ENCODE measurements at regions not wholly inside any gene's neighbourhood (a gene's known extent, or its start where the extent isn't known, plus 50 kb on each side); places are given as distances from the start of the nearest gene placed in this dataset.

DNA sequence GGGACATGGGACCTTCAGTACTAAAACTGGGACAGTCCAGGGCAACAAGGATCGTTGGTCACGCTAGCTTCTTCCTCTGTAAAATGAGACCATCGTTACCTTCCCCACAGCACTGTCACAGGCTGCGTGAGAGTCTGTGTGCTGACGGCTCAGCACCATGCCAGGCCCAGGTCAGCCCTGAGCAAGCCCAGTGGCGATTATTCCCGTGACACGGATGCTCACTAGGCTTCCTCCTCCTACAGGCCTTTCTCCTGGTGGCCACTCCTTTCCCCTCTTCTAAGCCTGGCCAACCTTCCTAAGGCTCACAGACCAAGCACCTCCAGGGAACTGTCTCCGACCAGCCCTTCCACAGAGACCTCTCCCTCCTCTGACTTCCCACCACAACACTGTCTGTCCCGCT is 69.3 kb upstream of the RUNX3 start:
- DNase-seq, result no peak

GRCh38 chr1:24998563-24999245 is 68.6 kb upstream of the RUNX3 start:
- no peak for DNase-seq

GRCh38 chr1:24996983-24997893 is 67.2 kb upstream of the RUNX3 start:
- DNase-seq, result no peak

GRCh38 chr1:24996456-24996855 is 66.4 kb upstream of the RUNX3 start:
- no peak for DNase-seq

DNA sequence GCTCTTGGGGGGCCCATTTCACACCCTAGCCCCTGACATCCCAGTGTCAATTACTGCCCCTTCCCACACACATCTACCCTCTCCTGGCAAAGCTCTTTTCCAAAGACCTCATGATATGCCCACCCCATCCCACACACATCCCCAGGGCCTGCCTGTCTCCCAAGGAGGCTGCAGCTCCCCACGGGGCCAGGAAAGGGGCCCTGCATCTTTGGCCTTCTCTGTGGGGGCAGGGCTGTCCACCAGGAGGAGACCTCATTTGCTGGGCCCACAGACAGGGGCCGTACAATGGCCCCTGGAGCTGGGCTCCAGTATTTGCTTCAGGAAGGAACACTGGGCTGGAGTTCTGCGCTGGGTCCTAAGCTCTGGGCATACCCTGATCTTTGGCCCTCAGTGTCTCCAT is 65.6 kb upstream of the RUNX3 start:
- DNase-seq, result no peak

GRCh38 chr1:24995140-24995539 is 65.1 kb upstream of the RUNX3 start:
- no peak for DNase-seq

DNA sequence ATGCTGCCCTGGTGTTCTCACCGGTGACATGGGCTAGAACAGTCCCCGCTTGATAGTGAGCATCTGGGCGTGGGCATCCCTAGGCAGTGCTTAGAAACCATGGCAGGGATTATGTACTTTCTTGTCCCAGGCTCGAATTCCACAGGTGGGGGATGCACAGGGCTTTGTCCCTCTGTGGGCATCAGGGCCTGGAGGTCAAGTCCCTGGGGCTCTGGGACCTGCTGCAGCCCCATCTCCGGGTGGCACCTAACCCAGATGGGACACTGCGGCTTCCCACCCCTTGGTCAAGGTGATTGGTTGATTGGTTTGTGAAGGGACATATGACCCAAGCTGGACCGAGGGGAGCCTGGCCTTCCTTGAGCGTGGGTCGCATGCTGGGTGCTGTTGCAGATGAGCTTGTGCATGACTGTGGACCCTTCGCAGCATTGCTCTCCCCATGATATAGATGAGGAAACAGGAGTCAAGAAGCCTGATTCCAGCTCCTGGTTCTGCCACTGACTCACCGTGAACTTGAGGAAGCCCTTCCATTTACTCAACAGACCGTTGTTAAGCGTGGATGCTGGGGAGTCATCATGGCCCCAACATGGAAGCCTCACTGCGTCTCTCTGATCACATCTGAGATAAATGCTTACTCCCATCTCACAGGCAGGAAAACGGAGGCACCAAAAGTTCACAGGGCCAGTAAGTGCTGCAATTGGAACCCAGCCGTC is 64.0 kb upstream of the RUNX3 start:
- no peak for DNase-seq

DNA sequence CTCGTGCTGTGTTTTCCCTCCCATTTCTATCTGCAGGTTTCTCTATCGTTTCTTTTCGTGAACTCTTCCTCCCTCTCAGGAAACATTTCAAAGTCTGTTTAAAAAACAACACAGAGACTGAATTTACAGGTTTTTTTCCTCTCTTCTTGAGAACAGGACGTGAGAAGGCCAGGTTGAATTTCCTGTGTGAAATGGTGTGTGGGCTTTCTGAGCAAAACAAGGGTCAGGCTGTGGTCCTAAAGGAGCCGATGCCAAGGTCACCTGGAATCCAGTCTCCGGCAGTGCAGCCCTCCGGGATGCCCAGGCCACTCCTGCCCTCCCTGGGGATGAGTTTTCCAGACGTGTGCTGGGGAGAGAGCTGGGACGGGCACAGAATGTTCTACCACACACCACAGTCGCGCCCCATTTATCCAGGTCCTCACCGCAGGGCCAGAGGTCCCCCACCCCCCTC is 62.7 kb upstream of the RUNX3 start:
- no peak for DNase-seq

DNA sequence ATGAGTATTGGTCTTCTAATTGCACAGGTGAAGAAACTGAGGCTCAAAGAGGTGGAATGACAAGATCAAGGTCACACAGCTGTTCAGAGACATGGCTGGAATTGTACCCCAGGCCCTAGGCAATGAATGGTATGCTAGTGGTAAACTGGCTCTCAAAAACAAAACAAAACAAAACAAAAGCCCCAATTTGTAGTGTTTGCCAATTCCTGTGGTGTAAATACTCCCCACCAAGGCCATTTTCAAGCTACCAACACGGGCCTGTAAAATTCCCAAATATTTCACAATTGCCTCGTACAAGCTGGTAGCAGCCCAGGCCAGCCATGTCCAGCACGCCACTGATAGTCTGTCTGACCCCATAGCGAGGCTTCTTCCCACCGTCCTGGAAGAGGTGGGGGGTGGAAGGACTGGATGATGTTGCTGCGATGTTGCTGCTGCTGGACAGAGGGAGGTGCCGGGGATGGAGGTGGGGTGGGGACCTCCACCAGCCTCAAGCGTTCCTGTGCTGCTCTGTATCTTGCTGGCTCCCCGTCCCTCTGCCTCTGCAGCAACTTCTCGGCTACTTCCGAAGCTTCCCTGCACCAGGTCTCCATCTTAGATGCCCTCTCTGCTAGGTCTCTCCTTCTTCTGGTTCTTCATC is 62.2 kb upstream of the RUNX3 start:
- no peak for DNase-seq

GRCh38 chr1:24991697-24992096 is 61.6 kb upstream of the RUNX3 start:
- DNase-seq, result no peak

GRCh38 chr1:24990779-24991641 is 60.9 kb upstream of the RUNX3 start:
- DNase-seq, result no peak

GRCh38 chr1:24990136-24990535 is 60.1 kb upstream of the RUNX3 start:
- DNase-seq, result no peak

DNA sequence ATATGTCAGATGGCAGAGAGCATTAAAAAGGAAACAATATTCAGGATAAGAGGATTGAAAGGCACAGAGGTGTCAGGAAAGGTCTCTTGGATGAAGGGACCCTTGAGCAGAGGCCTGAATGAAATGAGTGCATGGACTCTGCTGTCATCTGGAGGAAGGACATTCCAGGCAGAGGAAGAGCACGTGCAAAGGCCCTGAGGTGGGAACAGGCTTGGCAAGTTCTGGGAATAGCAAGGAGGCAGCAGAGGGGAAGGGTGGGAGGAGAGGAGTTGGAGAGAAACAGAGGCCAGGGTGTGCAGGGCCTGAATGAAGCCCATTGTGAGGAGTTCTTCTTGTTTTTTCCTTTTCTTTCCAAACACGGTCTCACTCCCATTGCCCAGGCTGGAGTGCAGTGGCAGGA is 59.0 kb upstream of the RUNX3 start:
- DNase-seq, result no peak

- DNase-seq, result no peak
These were observed 58.5 kb upstream of the RUNX3 start for GRCh38 chr1:24988558-24988912.

- no peak for DNase-seq
These were observed 57.9 kb upstream of the RUNX3 start for GRCh38 chr1:24987875-24988557.

- no peak for DNase-seq
These were observed 57.3 kb upstream of the RUNX3 start for GRCh38 chr1:24987424-24987823.

DNA sequence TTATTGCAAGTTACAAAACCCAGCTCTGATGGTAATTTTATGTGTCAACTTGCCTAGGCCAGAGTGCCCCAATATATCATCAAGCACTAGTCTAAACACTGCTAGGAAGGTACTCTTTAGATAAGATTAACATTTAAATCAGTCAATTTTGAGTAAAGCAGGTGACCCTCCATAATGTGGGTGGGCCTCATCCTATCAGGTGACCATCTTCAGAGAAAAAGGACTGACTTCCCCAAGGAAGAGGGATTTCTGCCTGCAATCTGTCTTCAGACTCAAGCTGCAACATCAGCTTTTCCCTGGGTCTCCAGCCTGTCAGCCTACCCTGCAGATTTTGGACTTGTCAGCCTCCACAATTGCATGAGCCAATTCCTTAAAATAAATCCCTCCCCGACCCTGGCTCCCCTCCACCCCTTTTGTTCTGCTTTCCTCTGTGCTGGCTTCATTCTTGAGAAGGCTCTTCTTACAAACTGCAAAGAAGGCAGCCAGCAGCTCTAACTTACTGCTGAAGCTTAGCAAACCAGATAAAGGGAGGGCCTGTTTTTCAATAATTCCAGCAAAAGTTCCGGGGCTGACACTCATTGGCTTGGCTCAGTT is 56.4 kb upstream of the RUNX3 start:
- no peak for DNase-seq

DNA sequence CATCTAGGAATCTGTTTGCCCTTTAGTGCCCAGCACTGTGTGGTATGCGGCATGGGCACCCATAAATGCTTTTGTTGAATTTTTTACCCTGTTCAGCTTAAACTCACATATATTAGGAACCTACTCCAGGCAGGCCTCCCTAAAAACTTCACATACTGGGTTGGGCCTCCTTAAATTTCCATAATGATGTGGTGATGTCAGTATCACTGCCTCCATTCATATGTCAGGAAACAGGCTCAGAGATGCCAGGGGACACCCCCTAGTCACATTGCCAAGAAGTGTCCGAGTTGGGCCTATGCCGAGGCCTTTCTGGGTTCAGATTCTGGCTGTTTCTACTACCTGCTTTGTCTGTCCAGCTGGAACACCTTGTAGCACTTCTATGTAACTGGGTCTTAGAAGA is 55.7 kb upstream of the RUNX3 start:
- no peak for DNase-seq

DNA sequence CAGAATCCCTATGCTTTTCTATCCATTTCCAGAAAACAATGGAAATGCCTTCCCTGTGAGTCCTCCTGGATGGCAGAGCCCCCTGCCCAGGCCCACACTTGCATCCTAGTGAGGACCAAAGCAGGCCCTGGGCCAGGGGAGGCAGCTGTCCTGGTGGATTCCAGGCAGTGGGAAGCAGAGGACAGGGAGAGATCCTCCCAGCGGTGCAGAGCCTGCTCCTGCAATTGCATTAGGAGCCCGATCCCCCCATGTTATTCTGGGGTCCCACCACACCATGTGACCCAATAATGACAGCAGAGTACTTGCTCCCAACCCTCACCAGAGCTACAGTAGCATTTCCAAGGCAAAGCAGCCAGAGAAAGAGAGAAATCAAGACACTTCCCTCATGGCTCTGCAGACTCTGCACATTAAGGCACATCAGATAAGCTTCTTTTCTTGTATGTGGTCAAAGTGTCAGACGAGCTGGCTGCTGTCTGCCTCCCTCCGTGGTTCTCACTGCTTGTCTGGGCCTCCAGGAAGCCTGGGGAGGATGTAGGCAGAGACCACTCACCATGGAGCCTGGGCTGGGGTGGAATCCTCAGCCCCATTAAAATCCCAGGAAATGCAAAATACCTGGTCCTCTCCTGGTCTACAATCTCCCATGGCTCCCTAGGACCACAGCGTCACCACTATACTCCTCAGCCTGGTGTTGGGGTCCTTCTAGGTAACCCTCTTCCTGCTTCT is 54.9 kb upstream of the RUNX3 start:
- no peak for DNase-seq

- DNase-seq, result no peak
These were observed 54.2 kb upstream of the RUNX3 start for GRCh38 chr1:24984300-24984699.
